Natural killer cell (primary cell): ENCODE measurements at regions not wholly inside any gene's neighbourhood (a gene's known extent, or its start where the extent isn't known, plus 50 kb on each side); places are given as distances from the start of the nearest gene placed in this dataset.
"Not testable (repeated sequence)": the region's sequence is repeated elsewhere in the genome, so short reads cannot be mapped to it uniquely, and the experiment has no call there.

Experiments used
- ATAC-seq, 3 donors: fragments of 150-1000 bp in 2 of 3; fragments of 200-7000 bp in 1 of 3; cut with Tn5 transposase; 1 replicate in 1 of 3; 2 replicates in 2 of 3; pipeline ENCODE4 v1.10.0; 2021; ENCODE audit warnings: mild to moderate bottlenecking in 2 of 3, moderate library complexity in 2 of 3
- DNase-seq, 2 donors: peaks; one replicate each; pipeline versions ENCODE4 v3.0.0 to v3.0.0-alpha.2; 2013 to 2021; ENCODE audit warnings: mixed read lengths in 1 of 2
- H3K27ac ChIP-seq: one replicate; pipeline ENCODE4 v1.5.1; 2013; ENCODE audit warnings: mild to moderate bottlenecking, low read length
- H3K27me3 ChIP-seq: one replicate; pipeline ENCODE4 v1.6.1; 2013; ENCODE audit warnings: low read length; ENCODE audit not compliant: control insufficient read depth, insufficient read depth
- H3K36me3 ChIP-seq: one replicate; pipeline ENCODE4 v1.6.1; 2013; ENCODE audit warnings: low read length; ENCODE audit not compliant: control insufficient read depth, insufficient read depth
- H3K4me1 ChIP-seq: one replicate; pipeline ENCODE4 v1.6.1; 2013; ENCODE audit warnings: low read length; ENCODE audit not compliant: control insufficient read depth, insufficient read depth
- H3K4me3 ChIP-seq: one replicate; pipeline ENCODE4 v1.5.1; 2013; ENCODE audit warnings: low read length
- H3K9me3 ChIP-seq: one replicate; pipeline ENCODE4 v1.6.1; 2013; ENCODE audit warnings: low read length; ENCODE audit not compliant: control insufficient read depth, insufficient read depth
- H3K27ac Mint-ChIP-seq, 2 donors: one replicate each; pipeline ENCODE4 v1.8.0; 2022; ENCODE audit warnings: mild to moderate bottlenecking in 2 of 2, mixed read lengths in 2 of 2, moderate library complexity in 1 of 2
- H3K27me3 Mint-ChIP-seq, 2 donors: one replicate each; pipeline ENCODE4 v1.8.0; 2022; ENCODE audit warnings: low read depth in 2 of 2, mixed read lengths in 2 of 2
- H3K36me3 Mint-ChIP-seq: one replicate; pipeline ENCODE4 v1.8.0; 2022; ENCODE audit warnings: mixed read lengths
- H3K4me1 Mint-ChIP-seq, 2 donors: one replicate each; pipeline ENCODE4 v1.8.0; 2022; ENCODE audit warnings: mixed read lengths in 2 of 2
- H3K4me3 Mint-ChIP-seq: one replicate; pipeline ENCODE4 v1.8.0; 2022; ENCODE audit warnings: mild to moderate bottlenecking, moderate library complexity, mixed read lengths
- H3K9me3 Mint-ChIP-seq, 2 donors: one replicate each; pipeline ENCODE4 v1.8.0; 2022; ENCODE audit warnings: mixed read lengths in 2 of 2
- WGBS: methylation state at CpG from one replicate; pipeline ENCODE4 v1.1.7; 2013; ENCODE audit warnings: missing lambda C conversion rate; ENCODE audit not compliant: insufficient coverage; 5-methylcytosine and 5-hydroxymethylcytosine counted together
- intact Hi-C: fragments of 100-400 bp; cut with micrococcal nuclease; formaldehyde crosslinking; loops from one replicate; pipeline ENCODE4 v1.14.2; 2022
- TF ChIP-seq, protein P1 (sequence below): fragments of 200-600 bp; IDR thresholded peaks from one replicate; pipeline ENCODE4 v1.8.0; 2022; ENCODE audit warnings: antibody characterized with exemption

DNA sequence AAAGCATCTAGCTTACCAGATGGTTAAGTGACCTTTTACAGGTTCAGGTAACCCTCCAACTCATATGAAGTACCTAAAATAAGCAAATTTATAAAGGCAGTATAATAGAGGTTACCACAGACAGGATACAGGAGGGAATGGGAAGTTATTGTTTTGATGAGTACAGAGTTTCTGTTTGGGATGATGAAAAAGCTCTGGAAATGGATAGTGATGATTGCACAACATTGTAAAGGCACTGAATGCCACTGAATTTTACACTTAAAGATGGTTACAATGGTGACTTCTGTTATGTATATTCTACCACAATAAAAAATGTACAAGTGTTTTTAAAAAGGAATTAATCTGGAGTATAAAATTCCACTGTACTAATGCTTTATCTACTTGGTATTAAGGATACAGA, 75.0 kb upstream of the NIPBL start:
- H3K4me1 ChIP-seq = no peaks in the 10 kb centered on the region
- H3K36me3 ChIP-seq = no peaks in the 10 kb centered on the region
- no peaks in the 10 kb centered on the region for H3K27me3 ChIP-seq
- no peak for ATAC-seq
- no peaks in the 10 kb centered on the region for H3K9me3 ChIP-seq
- Mint-ChIP-seq H3K27ac (no peak overlapping the region), H3K4me3 (no peak overlapping the region), H3K9me3 (no peaks in the 10 kb centered on the region), H3K4me1 (no peaks in the 10 kb centered on the region), H3K36me3 (no peaks in the 10 kb centered on the region), H3K27me3 (peaks cover 5 to 13% of the 10 kb centered on the region in 2 donors)
- intact Hi-C loops = no loop called here
- H3K27ac ChIP-seq = no peak overlapping the region
- H3K4me3 ChIP-seq = no peak overlapping the region
- DNase-seq = no peak
- TF ChIP-seq, protein P1, sequence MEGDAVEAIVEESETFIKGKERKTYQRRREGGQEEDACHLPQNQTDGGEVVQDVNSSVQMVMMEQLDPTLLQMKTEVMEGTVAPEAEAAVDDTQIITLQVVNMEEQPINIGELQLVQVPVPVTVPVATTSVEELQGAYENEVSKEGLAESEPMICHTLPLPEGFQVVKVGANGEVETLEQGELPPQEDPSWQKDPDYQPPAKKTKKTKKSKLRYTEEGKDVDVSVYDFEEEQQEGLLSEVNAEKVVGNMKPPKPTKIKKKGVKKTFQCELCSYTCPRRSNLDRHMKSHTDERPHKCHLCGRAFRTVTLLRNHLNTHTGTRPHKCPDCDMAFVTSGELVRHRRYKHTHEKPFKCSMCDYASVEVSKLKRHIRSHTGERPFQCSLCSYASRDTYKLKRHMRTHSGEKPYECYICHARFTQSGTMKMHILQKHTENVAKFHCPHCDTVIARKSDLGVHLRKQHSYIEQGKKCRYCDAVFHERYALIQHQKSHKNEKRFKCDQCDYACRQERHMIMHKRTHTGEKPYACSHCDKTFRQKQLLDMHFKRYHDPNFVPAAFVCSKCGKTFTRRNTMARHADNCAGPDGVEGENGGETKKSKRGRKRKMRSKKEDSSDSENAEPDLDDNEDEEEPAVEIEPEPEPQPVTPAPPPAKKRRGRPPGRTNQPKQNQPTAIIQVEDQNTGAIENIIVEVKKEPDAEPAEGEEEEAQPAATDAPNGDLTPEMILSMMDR = no peak

DNA sequence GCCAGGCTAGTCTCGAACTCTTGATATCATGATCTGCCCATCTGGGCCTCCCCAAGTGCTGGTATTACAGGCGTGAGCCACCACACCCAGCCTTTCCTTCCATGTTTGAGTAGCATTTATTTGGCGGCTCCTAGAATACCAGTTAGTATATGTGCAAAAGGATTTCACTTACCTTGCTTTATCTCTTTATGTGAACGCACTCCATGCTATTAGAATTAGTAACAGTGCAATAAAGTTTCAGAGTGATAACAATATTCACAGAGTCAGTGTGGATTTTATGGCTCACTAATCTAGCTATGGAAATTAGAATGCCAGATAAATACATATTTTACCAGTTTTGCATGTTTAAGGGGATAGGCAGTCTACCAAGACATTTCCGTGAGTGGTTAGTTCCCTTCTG, 74.4 kb upstream of the NIPBL start:
- intact Hi-C loops = no loop called here
- no peak overlapping the region for H3K4me3 ChIP-seq
- no peak overlapping the region for H3K4me3 Mint-ChIP-seq
- H3K27me3 Mint-ChIP-seq = peaks cover 5 to 13% of the 10 kb centered on the region in 2 donors
- 93% methylated on average over 3 of the region's 5 CpGs for WGBS
- TF ChIP-seq, protein P1 = no peak
- no peaks in the 10 kb centered on the region for H3K9me3 ChIP-seq
- H3K4me1 Mint-ChIP-seq = no peaks in the 10 kb centered on the region
- ATAC-seq (no peak), DNase-seq (no peak)
- H3K27ac Mint-ChIP-seq = no peak overlapping the region
- no peak overlapping the region for H3K27ac ChIP-seq
- no peaks in the 10 kb centered on the region for H3K36me3 ChIP-seq
- no peaks in the 10 kb centered on the region for H3K4me1 ChIP-seq
- H3K9me3 Mint-ChIP-seq = no peaks in the 10 kb centered on the region
- H3K36me3 Mint-ChIP-seq = no peaks in the 10 kb centered on the region
- no peaks in the 10 kb centered on the region for H3K27me3 ChIP-seq

DNA sequence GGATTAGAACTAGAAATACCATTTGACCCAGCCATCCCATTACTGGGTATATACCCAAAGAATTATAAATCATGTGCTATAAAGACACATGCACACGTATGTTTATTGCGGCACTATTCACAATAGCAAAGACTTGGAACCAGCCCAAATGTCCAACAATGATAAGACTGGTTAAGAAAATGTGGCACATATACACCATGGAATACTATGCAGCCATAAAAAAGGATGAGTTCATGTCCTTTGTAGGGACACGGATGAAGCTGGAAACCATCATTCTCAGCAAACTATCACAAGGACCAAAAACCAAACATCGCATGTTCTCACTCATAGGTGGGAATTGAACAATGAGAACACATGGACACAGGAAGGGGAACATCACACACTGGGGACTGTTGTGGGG, 63.3 kb upstream of the NIPBL start:
- intact Hi-C loops, H3K4me3 ChIP-seq, DNase-seq, H3K4me3 Mint-ChIP-seq, H3K9me3 Mint-ChIP-seq, H3K9me3 ChIP-seq, H3K27ac ChIP-seq, H3K4me1 Mint-ChIP-seq, H3K27me3 ChIP-seq, H3K27ac Mint-ChIP-seq, H3K36me3 ChIP-seq, ATAC-seq, H3K4me1 ChIP-seq, H3K36me3 Mint-ChIP-seq: not testable (repeated sequence)
- peaks cover 4 to 15% of the 10 kb centered on the region in 2 donors for H3K27me3 Mint-ChIP-seq
- 100% methylated on average over 2 of the region's 4 CpGs for WGBS

DNA sequence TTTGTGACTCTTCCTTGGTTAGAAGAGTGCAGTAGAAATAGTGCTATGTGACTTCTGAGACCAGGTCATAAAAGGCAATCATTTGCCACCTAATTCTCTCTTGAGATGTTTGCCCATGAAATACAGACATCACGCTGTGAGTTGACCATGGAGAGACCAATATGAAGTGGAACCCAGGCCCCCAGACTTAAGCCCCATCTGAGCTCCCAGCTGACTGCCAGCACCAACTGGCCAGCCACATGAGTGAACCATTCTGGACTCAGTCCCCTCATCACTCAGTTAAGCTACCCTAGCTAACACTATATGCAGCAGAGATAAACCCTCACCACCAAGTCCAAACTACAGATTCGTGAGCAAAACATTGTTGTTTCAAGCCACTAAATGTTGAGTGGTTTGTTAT, 60.7 kb upstream of the NIPBL start:
- TF ChIP-seq, protein P1 = no peak
- Mint-ChIP-seq H3K4me3 (no peak overlapping the region), H3K4me1 (no peaks in the 10 kb centered on the region), H3K27ac (no peak overlapping the region), H3K36me3 (no peaks in the 10 kb centered on the region), H3K27me3 (peaks cover 3 to 7% of the 10 kb centered on the region in 2 donors), H3K9me3 (no peaks in the 10 kb centered on the region)
- H3K27ac ChIP-seq = no peak overlapping the region
- no peak for ATAC-seq
- no peaks in the 10 kb centered on the region for H3K27me3 ChIP-seq
- no peaks in the 10 kb centered on the region for H3K9me3 ChIP-seq
- 96% methylated on average over 1 of the region's 2 CpGs for WGBS
- DNase-seq = no peak
- H3K36me3 ChIP-seq = no peaks in the 10 kb centered on the region
- no peaks in the 10 kb centered on the region for H3K4me1 ChIP-seq
- intact Hi-C loops = no loop called here
- no peak overlapping the region for H3K4me3 ChIP-seq
